NCI-H2107 treated with DMSO at 0.1 percent for 48 hours (cell line): ENCODE measurements at regions not wholly inside any gene's neighbourhood (a gene's known extent, or its start where the extent isn't known, plus 50 kb on each side); places are given as distances from the start of the nearest gene placed in this dataset.
"Not testable (repeated sequence)": the region's sequence is repeated elsewhere in the genome, so short reads cannot be mapped to it uniquely, and the experiment has no call there.

ENCODE experiments used
- DNase-seq: peaks from one replicate; lab custom pipeline; 2025; ENCODE audit not compliant: unreplicated experiment; lab: John Stamatoyannopoulos, UW

GRCh38 chr3:99322551-99322950 is 315.8 kb upstream of the COL8A1 start:
- DNase-seq: no peak

DNA sequence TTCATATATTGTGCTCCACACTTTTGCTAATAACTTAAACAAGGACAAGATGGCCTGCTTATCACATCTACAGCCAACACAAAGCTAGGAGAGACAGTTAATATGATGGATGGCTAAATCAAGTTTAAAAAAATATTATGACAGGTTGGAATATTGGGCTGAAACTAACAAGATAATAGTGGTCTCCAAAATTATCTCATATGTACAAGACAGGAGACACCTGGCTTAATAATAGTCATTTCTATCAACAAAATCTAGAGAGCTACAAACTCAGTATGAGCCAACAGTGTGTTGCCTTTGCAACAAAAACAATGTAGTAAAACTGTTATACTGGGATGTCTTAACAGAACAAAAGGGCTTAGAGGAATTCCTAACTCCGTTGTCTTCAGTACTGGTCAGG is 317.1 kb upstream of the COL8A1 start:
- DNase-seq: no peak

DNA sequence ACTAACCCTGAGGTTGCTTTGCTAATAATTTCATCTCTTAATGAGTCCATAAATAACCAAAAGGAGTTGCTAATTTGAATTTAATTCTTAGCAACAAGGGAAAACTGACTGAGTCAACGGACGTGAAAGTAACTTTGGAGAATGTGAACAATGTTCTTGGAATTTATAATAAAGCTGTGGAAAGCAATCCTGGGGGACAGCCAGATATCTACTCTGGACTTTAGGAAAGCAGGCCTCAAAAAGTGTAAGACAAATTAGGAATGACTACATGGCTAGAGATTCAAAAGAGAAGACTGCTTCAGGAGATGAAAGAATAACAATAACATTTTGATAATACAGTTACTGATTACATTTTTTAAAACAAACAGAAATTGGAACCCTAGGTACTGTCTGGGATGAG is 318.4 kb upstream of the COL8A1 start:
- DNase-seq: no peak

DNA sequence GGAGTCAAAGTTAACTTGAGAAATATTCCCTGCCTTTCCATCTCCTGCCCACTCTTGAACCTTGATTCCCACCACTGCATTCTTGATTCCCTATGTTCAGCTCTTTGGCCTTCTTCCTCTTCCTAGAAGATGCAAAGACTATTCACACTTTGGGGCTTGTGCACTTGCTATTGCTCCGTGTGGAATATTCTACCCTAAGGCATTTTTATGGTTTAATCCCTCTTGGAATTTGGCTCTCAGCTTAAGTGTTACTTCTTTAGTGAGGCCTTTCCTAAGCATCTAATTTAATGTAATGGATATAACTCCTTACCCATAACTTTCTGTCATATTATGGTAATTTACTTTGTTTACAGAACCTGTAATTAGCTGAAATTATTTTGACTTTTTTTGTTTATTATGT is 318.9 kb upstream of the COL8A1 start:
- DNase-seq: no peak

DNA sequence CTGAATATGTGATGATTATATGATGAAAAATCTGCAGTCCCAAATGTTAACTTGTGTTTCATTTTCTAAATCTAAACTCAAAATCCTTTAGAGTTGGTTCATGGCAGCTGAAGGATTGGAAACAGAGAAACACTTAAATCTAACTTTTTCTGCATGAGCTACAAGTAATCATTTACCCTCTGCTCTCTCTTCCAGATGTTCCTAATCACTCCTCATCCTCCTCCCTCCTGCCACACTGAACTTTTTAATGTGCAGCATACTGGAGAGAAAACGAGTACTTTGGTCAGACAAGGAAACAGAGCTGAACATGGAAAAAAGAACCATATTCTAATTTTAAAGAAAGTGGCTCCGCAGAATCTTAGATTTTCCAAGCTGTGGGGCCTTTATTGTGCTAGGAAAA is 321.2 kb upstream of the COL8A1 start:
- DNase-seq: no peak

DNA sequence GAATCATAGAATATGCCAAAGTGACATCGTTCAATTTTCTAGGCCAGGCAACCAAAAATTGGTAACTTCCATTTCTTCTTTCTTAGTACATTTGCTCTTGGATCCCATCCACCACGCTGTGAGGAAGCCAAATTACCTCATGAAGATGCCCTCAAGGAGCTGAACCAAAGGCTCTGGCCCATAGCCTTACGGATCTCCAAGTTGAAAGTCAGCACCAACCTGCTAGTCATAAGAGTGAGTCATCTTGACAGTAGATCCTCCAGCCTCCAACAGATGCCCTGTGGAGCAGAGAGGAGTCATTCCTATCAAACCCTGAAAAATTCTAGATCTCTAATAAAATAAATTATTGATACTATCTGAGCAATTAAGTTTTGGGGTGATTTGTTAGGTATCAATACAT is 322.5 kb upstream of the COL8A1 start:
- no peak for DNase-seq

DNA sequence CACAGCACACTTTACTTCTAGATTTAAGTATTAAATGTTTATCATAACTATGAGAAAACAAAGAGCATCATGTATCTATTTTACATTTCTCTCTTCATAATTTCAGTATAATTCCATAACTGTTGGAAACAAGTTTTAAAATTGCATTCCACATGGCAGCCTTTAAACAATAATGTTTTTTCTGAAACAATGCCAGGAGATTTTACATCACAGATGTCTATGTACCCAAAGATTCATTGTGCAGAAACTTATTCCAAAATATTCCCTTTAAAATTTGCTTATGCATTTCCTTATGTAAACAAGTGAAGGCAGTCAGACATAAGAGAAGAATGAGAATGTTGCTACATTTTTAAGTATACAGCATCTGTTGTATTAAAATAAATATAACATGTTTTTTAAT is 324.9 kb upstream of the COL8A1 start:
- no peak for DNase-seq

DNA sequence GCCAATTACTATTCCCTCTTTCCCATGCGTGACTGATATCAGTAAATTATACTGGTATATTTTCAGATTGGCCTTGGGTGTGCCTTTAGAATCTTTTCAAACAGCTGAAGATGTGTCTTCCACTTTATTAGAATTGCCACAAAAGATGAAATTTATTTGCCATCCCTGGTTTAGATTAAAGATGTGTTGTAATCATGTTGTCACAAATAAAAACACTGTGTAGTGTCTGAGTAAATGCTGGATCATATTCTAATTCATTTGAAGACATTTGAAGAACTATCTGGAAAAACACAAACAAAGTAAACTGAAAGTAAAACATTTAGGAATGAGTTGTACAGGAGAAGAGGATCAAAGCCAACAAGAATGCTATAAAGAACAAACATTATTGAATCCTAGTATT is 339.7 kb upstream of the COL8A1 start:
- DNase-seq: no peak

DNA sequence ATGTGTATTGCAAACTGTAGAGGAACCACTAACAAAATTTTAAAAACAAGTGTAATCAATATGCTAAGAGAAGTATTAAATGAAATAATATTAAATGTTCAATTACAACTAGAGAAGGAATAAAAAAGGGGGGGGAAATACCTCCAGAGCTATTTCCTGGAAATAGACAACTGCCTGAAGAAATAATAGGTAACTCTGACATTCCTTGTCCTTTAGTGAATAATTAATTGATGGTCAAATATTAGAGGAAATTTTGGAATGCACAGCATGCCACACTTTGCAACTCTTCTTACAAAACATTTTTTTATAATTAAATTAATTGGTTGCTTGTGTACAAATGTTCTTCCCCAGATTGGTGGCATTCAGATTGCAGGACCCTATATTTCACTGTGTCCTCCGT is 342.6 kb upstream of the COL8A1 start:
- DNase-seq: no peak

DNA sequence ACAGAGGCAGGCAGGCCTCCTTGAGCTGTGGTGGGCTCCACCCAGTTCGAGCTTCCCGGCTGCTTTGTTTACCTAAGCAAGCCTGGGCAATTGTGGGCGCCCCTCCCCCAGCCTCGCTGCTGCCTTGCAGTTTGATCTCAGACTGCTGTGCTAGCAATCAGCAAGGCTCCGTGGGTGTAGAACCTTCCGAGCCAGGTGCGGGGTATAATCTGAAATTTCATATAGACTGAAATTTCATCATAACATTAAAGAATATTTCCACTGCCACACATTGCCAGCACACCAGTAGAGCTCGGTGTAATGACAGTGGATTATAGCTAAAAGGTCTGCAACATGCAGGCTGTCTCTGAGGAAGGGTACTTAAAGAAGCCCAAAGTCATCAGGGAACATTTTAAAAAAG is 344.3 kb upstream of the COL8A1 start:
- not testable (repeated sequence) for DNase-seq

DNA sequence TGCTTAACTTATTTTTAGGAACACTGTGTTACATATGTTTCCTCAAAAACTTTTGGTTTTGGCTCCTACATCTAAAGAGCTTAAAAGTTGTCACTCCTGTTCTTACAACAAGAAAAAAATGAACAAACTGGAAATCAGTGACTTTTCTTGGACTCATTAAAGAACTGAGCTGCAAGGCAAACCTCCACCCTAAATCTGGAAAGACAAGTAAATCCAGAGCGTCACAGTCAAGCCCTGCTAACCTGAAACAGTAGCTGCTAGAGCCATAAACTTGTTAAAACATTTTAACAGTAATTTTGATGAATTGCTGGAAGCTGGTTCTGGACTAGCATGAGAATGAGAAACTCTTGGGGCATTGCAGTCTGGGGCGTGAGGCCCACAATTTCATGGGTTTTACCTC is 350.5 kb upstream of the COL8A1 start:
- DNase-seq: no peak

GRCh38 chr3:99286266-99286845 is 352.0 kb upstream of the COL8A1 start:
- DNase-seq: no peak

- no peak for DNase-seq
These were observed 368.3 kb upstream of the DCBLD2 start for GRCh38 chr3:99269606-99270351.

GRCh38 chr3:99256788-99257187 is 355.3 kb upstream of the DCBLD2 start:
- DNase-seq: no peak

DNA sequence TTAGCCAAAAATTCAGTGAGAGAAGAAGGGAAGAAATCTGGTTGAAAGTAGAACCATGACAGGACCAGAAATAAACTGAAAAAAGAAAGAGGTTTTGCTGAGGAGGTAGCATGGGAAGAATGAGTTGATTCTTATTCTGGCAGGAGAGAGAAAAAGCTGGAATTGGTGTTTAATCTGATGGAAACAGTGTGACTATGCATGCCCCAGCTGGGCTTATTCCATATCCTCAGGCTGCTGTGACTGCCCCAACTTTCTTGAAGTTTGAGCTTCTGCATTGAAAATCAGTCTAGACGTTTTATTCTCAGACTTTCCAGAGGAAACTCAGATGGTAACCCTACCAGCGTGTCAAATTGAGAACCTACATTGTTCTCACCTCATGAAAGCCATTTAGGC is 352.5 kb upstream of the DCBLD2 start:
- DNase-seq: no peak

GRCh38 chr3:99250821-99251355 is 349.4 kb upstream of the DCBLD2 start:
- no peak for DNase-seq

- no peak for DNase-seq
These were observed 348.8 kb upstream of the DCBLD2 start for GRCh38 chr3:99250272-99250671.

GRCh38 chr3:99249627-99250026 is 348.1 kb upstream of the DCBLD2 start:
- DNase-seq: no peak

GRCh38 chr3:99248913-99249312 is 347.4 kb upstream of the DCBLD2 start:
- no peak for DNase-seq

DNA sequence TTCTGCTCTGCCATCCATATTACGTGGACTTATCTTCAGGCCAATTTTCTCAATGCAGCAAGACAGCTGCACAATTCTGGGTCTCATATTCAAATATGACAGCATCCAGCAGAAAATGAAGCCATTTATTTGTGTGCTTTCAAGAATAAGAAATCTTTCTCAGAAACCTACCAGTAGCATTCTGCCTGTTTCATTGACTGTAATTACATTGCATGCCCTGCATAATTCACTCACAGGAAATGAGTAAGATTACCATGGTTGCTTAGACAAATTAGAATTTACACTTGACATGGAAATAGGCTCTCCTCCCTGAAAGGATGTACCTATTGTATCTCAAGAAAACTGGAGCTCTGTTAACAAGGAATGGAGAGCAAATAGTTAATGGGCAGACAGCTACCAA is 346.6 kb upstream of the DCBLD2 start:
- DNase-seq: no peak

DNA sequence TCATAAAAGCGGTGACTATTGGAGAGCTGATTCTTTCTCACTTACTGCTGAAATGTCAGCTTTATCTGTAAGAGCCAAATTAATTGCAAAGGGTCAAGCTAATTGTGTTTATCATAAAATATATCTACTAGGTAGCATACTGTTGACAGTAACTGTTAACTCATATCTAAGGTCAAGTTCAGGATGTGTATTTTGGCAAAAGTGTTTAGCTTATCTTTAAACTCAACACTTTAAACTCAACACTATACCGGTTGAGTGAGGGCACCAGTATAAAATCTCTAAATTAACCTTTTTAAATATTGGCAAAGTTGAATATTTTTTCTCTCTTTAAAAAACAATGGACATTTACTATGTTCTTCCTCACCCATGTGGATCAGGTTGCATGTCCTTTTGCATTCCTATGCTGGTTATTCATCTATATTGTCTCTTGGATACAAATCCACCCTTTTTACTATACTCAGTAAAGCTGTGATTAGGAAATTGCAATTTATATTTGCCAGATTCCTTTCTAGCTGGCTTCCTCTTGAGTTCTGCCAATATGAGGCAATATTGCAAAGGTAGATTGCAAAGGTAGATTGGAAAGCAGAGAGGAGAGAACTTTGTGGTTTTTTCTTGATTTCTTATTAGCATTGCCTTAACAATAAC is 344.6 kb upstream of the DCBLD2 start:
- DNase-seq: no peak

DNA sequence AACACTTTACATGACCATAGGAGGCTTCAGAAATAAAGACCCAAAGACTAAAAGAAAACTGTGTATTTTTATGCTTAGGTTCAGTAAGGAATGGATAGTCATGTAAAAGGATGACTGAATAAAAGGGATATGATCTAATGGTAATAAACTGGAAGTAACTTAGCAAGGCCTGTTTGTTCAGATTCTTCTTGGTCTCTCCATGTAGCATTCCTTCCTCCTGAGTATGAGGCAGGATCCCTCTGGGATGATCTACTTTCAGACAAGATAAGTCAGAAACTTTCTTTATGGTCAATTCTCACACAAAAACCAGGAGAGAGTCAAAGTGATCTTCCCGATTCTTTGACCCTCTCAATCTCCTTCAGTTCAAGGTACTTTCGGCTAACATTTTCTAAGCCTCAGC is 340.8 kb upstream of the DCBLD2 start:
- DNase-seq: no peak
